ENCODE measurements at regions not wholly inside any gene's neighbourhood (a gene's known extent, or its start where the extent isn't known, plus 50 kb on each side); places are given as distances from the start of the nearest gene placed in this dataset.

DNA sequence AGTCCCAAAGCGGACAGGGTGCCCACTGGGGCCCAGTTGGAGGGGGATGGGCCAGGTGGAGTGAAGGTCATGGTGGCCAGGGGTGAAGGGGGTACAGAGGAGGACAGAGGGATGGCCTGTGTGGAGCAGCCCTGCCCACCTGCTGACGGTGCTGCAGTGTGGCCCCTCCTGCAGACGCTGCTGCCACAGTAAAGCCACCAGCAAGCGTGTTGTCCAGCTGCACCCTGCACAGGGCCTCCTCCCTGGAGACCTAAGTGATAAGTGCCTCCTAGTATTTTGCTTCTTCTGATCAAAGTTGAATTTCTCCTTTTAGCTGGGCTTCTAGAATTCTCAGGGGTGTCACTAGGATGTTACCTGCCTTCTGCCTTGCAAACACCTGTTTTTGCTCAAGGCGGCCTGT, 299.3 kb upstream of the IRX4 start:
- Histone ChIP-seq H3K79me2 (ENCODE audit: low read depth) (no peaks in the 10 kb centered on the region), H3K9me3 (ENCODE audit: low read depth) (no peaks in the 10 kb centered on the region), H3K4me2 (no peak overlapping the region), H2AFZ (replicated peaks) (no peak overlapping the region), H3K4me1 (no peaks in the 10 kb centered on the region), H3F3A (ENCODE audit: low read depth) (no peaks in the 10 kb centered on the region), H3K4me3 (no peak overlapping the region), H4K20me1 (ENCODE audit: low read depth) (no peaks in the 10 kb centered on the region), H3K27me3 (no peaks in the 10 kb centered on the region), H3K36me3 (no peaks in the 10 kb centered on the region), H3K27ac (no peak overlapping the region), H3K9ac (no peak overlapping the region)
- DNase-seq (ENCODE audit: low spot score), result no peak
- TF ChIP-seq EZH2 (IDR thresholded peaks at IDR 0.05), result no peak
- TF ChIP-seq, protein P1, sequence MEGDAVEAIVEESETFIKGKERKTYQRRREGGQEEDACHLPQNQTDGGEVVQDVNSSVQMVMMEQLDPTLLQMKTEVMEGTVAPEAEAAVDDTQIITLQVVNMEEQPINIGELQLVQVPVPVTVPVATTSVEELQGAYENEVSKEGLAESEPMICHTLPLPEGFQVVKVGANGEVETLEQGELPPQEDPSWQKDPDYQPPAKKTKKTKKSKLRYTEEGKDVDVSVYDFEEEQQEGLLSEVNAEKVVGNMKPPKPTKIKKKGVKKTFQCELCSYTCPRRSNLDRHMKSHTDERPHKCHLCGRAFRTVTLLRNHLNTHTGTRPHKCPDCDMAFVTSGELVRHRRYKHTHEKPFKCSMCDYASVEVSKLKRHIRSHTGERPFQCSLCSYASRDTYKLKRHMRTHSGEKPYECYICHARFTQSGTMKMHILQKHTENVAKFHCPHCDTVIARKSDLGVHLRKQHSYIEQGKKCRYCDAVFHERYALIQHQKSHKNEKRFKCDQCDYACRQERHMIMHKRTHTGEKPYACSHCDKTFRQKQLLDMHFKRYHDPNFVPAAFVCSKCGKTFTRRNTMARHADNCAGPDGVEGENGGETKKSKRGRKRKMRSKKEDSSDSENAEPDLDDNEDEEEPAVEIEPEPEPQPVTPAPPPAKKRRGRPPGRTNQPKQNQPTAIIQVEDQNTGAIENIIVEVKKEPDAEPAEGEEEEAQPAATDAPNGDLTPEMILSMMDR (IDR thresholded peaks at IDR 0.05), result no peak
- no peak for TF ChIP-seq EZH2phosphoT487 (IDR thresholded peaks at IDR 0.05)
- H3K9me3 Mint-ChIP-seq, result no peaks in the 10 kb centered on the region
- peaks cover 31% of the 10 kb centered on the region for H3K4me1 Mint-ChIP-seq
- peak overlapping the region; percentile 17 for H3K27ac Mint-ChIP-seq
- H3K36me3 Mint-ChIP-seq, result no peaks in the 10 kb centered on the region
- H3K4me3 Mint-ChIP-seq, result no peak overlapping the region
- peaks cover 9% of the 10 kb centered on the region for H3K27me3 Mint-ChIP-seq (ENCODE audit: insufficient read depth, low read depth)

DNA sequence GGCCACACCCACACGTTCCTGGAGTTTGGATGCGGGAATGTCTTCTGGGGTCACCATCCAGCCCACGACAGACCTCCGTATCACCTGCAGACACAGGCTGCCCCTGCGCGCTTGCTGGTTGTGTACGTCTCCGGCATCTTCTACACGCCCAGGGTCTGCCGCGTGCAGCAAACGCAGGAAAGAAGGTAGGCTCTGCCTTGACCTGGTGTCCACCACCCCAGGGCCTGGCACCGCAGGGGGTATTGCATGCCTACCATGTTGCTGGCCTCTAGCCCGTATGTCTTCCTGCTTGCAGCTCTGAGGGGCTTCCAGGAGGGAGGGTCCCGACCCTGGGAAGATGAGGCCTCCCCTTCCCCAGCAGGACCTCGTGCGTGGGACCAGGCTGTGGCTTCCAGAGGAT, 298.8 kb upstream of the IRX4 start:
- H3K27me3 Mint-ChIP-seq (ENCODE audit: insufficient read depth, low read depth), result peaks cover 12% of the 10 kb centered on the region
- H3K9me3 Mint-ChIP-seq, result no peaks in the 10 kb centered on the region
- TF ChIP-seq EZH2phosphoT487 (IDR thresholded peaks at IDR 0.05) (no peak), EZH2 (IDR thresholded peaks at IDR 0.05) (no peak)
- TF ChIP-seq, protein P1 (IDR thresholded peaks at IDR 0.05), result no peak
- H3K4me1 Mint-ChIP-seq, result peaks cover 31% of the 10 kb centered on the region
- Histone ChIP-seq H4K20me1 (ENCODE audit: low read depth) (no peaks in the 10 kb centered on the region), H3F3A (ENCODE audit: low read depth) (no peaks in the 10 kb centered on the region), H3K4me2 (no peak overlapping the region), H3K79me2 (ENCODE audit: low read depth) (no peaks in the 10 kb centered on the region), H3K27me3 (no peaks in the 10 kb centered on the region), H3K4me1 (no peaks in the 10 kb centered on the region), H3K9ac (no peak overlapping the region), H2AFZ (replicated peaks) (no peak overlapping the region), H3K36me3 (no peaks in the 10 kb centered on the region), H3K4me3 (no peak overlapping the region), H3K9me3 (ENCODE audit: low read depth) (no peaks in the 10 kb centered on the region), H3K27ac (no peak overlapping the region)
- H3K36me3 Mint-ChIP-seq, result no peaks in the 10 kb centered on the region
- DNase-seq (ENCODE audit: low spot score), result no peak
- peak overlapping the region; percentile 75 for H3K27ac Mint-ChIP-seq
- no peak overlapping the region for H3K4me3 Mint-ChIP-seq

DNA sequence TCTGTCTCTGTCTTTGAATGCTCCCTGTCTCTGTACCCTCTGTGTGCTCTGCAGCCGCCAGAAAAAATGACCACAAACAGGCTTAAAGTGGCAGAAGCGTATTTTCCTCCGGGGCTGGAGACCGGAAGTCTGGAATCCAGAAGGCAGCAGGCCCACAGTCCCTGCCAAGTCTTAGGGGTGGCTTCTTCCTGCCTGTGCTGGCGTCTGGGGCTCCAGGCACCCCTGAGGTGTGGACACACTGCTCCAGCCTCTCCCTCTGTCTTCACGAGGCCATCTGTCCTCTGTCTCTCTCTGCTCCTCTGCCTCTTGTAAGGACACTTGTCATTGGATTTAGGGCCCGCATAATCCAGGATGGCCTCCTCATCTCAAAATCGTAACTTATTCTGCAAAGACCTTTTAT, 298.4 kb upstream of the IRX4 start:
- Histone ChIP-seq H3K36me3 (no peaks in the 10 kb centered on the region), H3K4me2 (no peak overlapping the region), H4K20me1 (ENCODE audit: low read depth) (no peaks in the 10 kb centered on the region), H3K79me2 (ENCODE audit: low read depth) (no peaks in the 10 kb centered on the region), H3K9ac (no peak overlapping the region), H3K27me3 (no peaks in the 10 kb centered on the region), H3K9me3 (ENCODE audit: low read depth) (no peaks in the 10 kb centered on the region), H3F3A (ENCODE audit: low read depth) (no peaks in the 10 kb centered on the region), H3K27ac (no peak overlapping the region), H3K4me3 (no peak overlapping the region), H3K4me1 (no peaks in the 10 kb centered on the region), H2AFZ (replicated peaks) (no peak overlapping the region)
- no peak for DNase-seq (ENCODE audit: low spot score)
- H3K36me3 Mint-ChIP-seq, result no peaks in the 10 kb centered on the region
- H3K27ac Mint-ChIP-seq, result peak overlapping the region; percentile 75
- peaks cover 31% of the 10 kb centered on the region for H3K4me1 Mint-ChIP-seq
- no peaks in the 10 kb centered on the region for H3K9me3 Mint-ChIP-seq
- TF ChIP-seq EZH2 (IDR thresholded peaks at IDR 0.05) (no peak), EZH2phosphoT487 (IDR thresholded peaks at IDR 0.05) (no peak)
- TF ChIP-seq, protein P1 (IDR thresholded peaks at IDR 0.05), result no peak
- peaks cover 12% of the 10 kb centered on the region for H3K27me3 Mint-ChIP-seq (ENCODE audit: insufficient read depth, low read depth)
- no peak overlapping the region for H3K4me3 Mint-ChIP-seq

Measured in neural progenitor cell (in vitro differentiated cells).